Naive thymus-derived CD4-positive, alpha-beta T cell (primary cell): ENCODE measurements at regions not wholly inside any gene's neighbourhood (a gene's known extent, or its start where the extent isn't known, plus 50 kb on each side); places are given as distances from the start of the nearest gene placed in this dataset.
"Not testable (repeated sequence)": the region's sequence is repeated elsewhere in the genome, so short reads cannot be mapped to it uniquely, and the experiment has no call there.

ENCODE experiments used
- ATAC-seq: fragments of 150-1000 bp; cut with Tn5 transposase; 2 replicates; pipeline ENCODE4 v1.10.0; 2021; ENCODE audit warnings: mild to moderate bottlenecking, moderate library complexity
- CTCF ChIA-PET: fragments of 350-600 bp; sonication (Branson Sonifier 250); formaldehyde crosslinking; loops from one replicate; lab custom pipeline; 2021; ENCODE audit warnings: antibody characterized with exemption; lab: Charles Lee
- POLR2A ChIA-PET: fragments of 350-600 bp; sonication (Branson Sonifier 250); formaldehyde crosslinking; loops from one replicate; lab custom pipeline; 2021; ENCODE audit warnings: antibody characterized with exemption, inconsistent platforms; lab: Charles Lee
- DNase-seq, 9 donors: peaks; one replicate each; pipeline versions ENCODE4 v3.0.0 to v3.0.0-alpha.2; 2020 to 2022; ENCODE audit warnings: mixed read lengths in 1 of 9
- H3K27ac ChIP-seq: one replicate; pipeline ENCODE4 v1.7.0; 2013; ENCODE audit warnings: mild to moderate bottlenecking, low read depth, low read length, moderate library complexity
- H3K27me3 ChIP-seq, 2 donors: one replicate each; pipeline ENCODE4 v1.7.0; 2013; ENCODE audit warnings: low read length in 2 of 2, mild to moderate bottlenecking in 2 of 2, moderate library complexity in 2 of 2; ENCODE audit not compliant: control insufficient read depth in 2 of 2, insufficient read depth in 2 of 2
- H3K36me3 ChIP-seq, 3 experiments: 1 replicate in 2 of 3; 2 replicates in 1 of 3; pipeline ENCODE4 v1.7.0; 2013; ENCODE audit warnings: low read length in 3 of 3, mild to moderate bottlenecking in 3 of 3, moderate library complexity in 1 of 3; ENCODE audit not compliant: insufficient read depth in 3 of 3, control insufficient read depth in 2 of 3
- H3K4me1 ChIP-seq, 2 donors: one replicate each; pipeline ENCODE4 v1.7.0; 2013; ENCODE audit warnings: low read length in 2 of 2, mild to moderate bottlenecking in 2 of 2, moderate library complexity in 1 of 2; ENCODE audit not compliant: control insufficient read depth in 2 of 2, insufficient read depth in 2 of 2
- H3K4me3 ChIP-seq: 2 replicates; pipeline ENCODE4 v1.7.0; 2013; ENCODE audit warnings: mild to moderate bottlenecking, low read length
- H3K9me3 ChIP-seq, 3 experiments: 1 replicate in 2 of 3; 2 replicates in 1 of 3; pipeline ENCODE4 v1.7.0; 2013; ENCODE audit warnings: low read length in 3 of 3; ENCODE audit not compliant: control insufficient read depth in 2 of 3
- H3K27ac Mint-ChIP-seq, 9 donors: one replicate each; pipeline ENCODE4 v1.8.0; 2020 to 2022; ENCODE audit warnings: mixed read lengths in 9 of 9, mild to moderate bottlenecking in 8 of 9, moderate library complexity in 5 of 9, inconsistent platforms in 2 of 9
- H3K27me3 Mint-ChIP-seq, 5 donors: one replicate each; pipeline ENCODE4 v1.8.0; 2021 to 2022; ENCODE audit warnings: mixed read lengths in 5 of 5, mild to moderate bottlenecking in 1 of 5
- H3K36me3 Mint-ChIP-seq, 5 donors: one replicate each; pipeline ENCODE4 v1.8.0; 2020 to 2022; ENCODE audit warnings: mixed read lengths in 5 of 5, mild to moderate bottlenecking in 3 of 5, inconsistent platforms in 1 of 5
- H3K4me1 Mint-ChIP-seq, 7 donors: one replicate each; pipeline ENCODE4 v1.8.0; 2020 to 2022; ENCODE audit warnings: mixed read lengths in 7 of 7, mild to moderate bottlenecking in 3 of 7, inconsistent platforms in 1 of 7
- H3K4me3 Mint-ChIP-seq, 10 donors: one replicate each; pipeline ENCODE4 v1.8.0; 2020 to 2022; ENCODE audit warnings: mild to moderate bottlenecking in 10 of 10, mixed read lengths in 10 of 10, moderate library complexity in 6 of 10, inconsistent platforms in 2 of 10
- H3K9me3 Mint-ChIP-seq, 11 donors: one replicate each; pipeline ENCODE4 v1.8.0; 2020 to 2022; ENCODE audit warnings: mixed read lengths in 11 of 11, mild to moderate bottlenecking in 4 of 11, inconsistent platforms in 1 of 11, moderate library complexity in 1 of 11
- intact Hi-C, 2 donors: fragments of 100-400 bp; cut with micrococcal nuclease; formaldehyde crosslinking; loops; one replicate each; pipeline ENCODE4 v1.15.1; 2023

DNA sequence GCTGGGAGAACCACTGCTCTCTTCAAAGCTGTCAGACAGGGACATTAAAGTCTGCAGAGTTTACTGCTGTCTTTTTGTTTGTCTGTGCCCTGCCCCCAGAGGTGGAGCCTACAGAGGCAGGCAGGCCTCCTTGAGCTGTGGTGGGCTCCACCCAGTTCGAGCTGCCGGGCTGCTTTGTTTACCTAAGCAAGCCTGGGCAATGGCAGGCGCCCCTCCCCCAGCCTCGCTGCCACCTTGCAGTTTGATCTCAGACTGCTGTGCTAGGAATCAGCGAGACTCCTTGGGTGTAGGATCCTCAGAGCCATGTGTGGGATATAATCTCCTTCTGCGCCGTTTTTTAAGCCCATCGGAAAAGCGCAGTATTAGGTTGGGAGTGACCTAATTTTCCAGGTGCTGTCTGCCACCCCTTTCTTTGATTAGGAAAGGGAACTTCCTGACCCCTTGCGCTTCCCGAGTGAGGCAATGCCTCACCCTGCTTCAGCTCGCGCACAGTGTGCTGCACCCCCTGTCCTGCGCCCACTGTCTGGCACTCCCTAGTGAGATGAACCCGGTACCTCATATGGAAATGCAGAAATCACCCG is 298.3 kb upstream of the MIS18BP1 start:
- H3K9me3 ChIP-seq, ATAC-seq, H3K4me1 ChIP-seq, intact Hi-C loops, H3K4me3 Mint-ChIP-seq, H3K4me1 Mint-ChIP-seq, H3K36me3 ChIP-seq, POLR2A ChIA-PET, H3K27me3 Mint-ChIP-seq, H3K36me3 Mint-ChIP-seq, H3K27me3 ChIP-seq, DNase-seq, CTCF ChIA-PET, H3K4me3 ChIP-seq, H3K27ac ChIP-seq, H3K27ac Mint-ChIP-seq: not testable (repeated sequence)
- H3K9me3 Mint-ChIP-seq, result peaks cover 5 to 19% (median 10%) of the 10 kb centered on the region in 11 donors

- Histone ChIP-seq H3K4me1 (no peaks in the 10 kb centered on the region), H3K4me3 (no peak overlapping the region), H3K9me3 (peaks cover 0 to 4% (median 0%) of the 10 kb centered on the region in 3 experiments), H3K27ac (no peak overlapping the region), H3K27me3 (no peaks in the 10 kb centered on the region), H3K36me3 (no peaks in the 10 kb centered on the region)
- POLR2A ChIA-PET, result no interaction called here
- DNase-seq (no peak), ATAC-seq (no peak)
- CTCF ChIA-PET, result no interaction called here
- peaks cover 4 to 55% (median 18%) of the 10 kb centered on the region in 11 donors for H3K9me3 Mint-ChIP-seq
- peaks cover 0 to 5% (median 0%) of the 10 kb centered on the region in 5 donors for H3K36me3 Mint-ChIP-seq
- H3K27me3 Mint-ChIP-seq, result no peaks in the 10 kb centered on the region
- intact Hi-C loops, result no loop called here
- no peak overlapping the region for H3K27ac Mint-ChIP-seq
- H3K4me3 Mint-ChIP-seq, result no peak overlapping the region
- no peaks in the 10 kb centered on the region for H3K4me1 Mint-ChIP-seq
Measured at GRCh38 chr14:45531022-45531421, 278.0 kb upstream of the MIS18BP1 start.

- no peak for ATAC-seq
- no peak for DNase-seq
- peaks cover 2 to 45% (median 6%) of the 10 kb centered on the region in 11 donors for H3K9me3 Mint-ChIP-seq
- Histone ChIP-seq H3K36me3 (no peaks in the 10 kb centered on the region), H3K4me3 (no peak overlapping the region), H3K4me1 (no peaks in the 10 kb centered on the region), H3K27ac (no peak overlapping the region), H3K9me3 (no peaks in the 10 kb centered on the region), H3K27me3 (no peaks in the 10 kb centered on the region)
- peak overlapping the region in 1 of 9 donors; percentile 28 for H3K27ac Mint-ChIP-seq
- no peak overlapping the region for H3K4me3 Mint-ChIP-seq
- no peaks in the 10 kb centered on the region for H3K4me1 Mint-ChIP-seq
- H3K36me3 Mint-ChIP-seq, result no peaks in the 10 kb centered on the region
- ChIA-PET POLR2A (no interaction called here), CTCF (no interaction called here)
- no peaks in the 10 kb centered on the region for H3K27me3 Mint-ChIP-seq
- intact Hi-C loops, result loop anchor here in 1 of 2 donors (1.0 kb wide), 1 partner anchor 101 kb away; no protein-coding TSS in a partner anchor
Measured at GRCh38 chr14:45526715-45527549, 273.9 kb upstream of the MIS18BP1 start.

DNA sequence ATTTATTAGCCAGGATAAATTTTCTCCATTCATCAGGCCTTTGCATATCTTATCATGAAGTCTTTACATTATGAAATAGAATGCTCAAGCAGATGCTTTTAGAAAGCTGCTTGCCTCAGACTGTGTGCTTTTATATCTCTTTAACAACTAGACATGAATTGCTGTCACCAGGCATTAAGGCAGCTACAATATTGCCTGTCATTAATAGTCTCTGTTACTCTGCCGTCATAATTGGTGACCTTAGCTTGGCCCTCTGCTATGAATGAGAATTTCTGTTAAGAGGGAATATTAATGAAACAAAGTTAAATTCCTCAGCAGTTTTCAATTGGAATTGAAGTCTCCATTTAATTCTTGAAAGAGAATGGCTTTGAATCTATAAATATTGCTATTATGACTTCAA is 266.8 kb upstream of the MIS18BP1 start:
- POLR2A ChIA-PET, result no interaction called here
- Histone ChIP-seq H3K9me3 (no peaks in the 10 kb centered on the region), H3K4me3 (no peak overlapping the region), H3K4me1 (no peaks in the 10 kb centered on the region), H3K36me3 (no peaks in the 10 kb centered on the region), H3K27me3 (no peaks in the 10 kb centered on the region), H3K27ac (no peak overlapping the region)
- H3K9me3 Mint-ChIP-seq, result peaks cover 0 to 36% (median 4%) of the 10 kb centered on the region in 11 donors
- intact Hi-C loops, result no loop called here
- H3K36me3 Mint-ChIP-seq, result no peaks in the 10 kb centered on the region
- no peaks in the 10 kb centered on the region for H3K27me3 Mint-ChIP-seq
- H3K4me1 Mint-ChIP-seq, result no peaks in the 10 kb centered on the region
- ATAC-seq, result no peak
- H3K27ac Mint-ChIP-seq, result no peak overlapping the region
- CTCF ChIA-PET, result no interaction called here
- no peak overlapping the region for H3K4me3 Mint-ChIP-seq
- no peak for DNase-seq

DNA sequence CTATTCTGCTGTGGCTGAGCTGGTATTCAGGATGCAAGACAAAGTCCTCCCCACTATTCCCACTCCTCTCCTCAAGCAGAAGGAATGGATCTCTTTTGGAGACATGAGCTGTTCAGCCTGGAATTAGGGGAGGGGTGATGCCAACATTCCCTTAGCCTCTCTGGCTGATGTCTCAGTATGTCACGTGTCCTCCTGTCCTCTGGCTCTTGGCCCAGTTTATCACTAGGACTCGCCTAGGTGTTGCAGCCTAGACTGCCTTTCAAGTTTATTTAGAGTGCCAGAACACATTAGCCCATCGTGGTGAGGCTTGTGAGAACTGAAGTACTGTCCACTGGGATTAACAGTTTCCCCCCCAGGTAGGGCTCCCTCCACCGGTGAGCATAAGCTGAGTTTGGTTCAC is 239.9 kb upstream of the MIS18BP1 start:
- H3K27ac ChIP-seq, result no peak overlapping the region
- no peak overlapping the region for H3K4me3 ChIP-seq
- no peaks in the 10 kb centered on the region for H3K36me3 ChIP-seq
- no peak overlapping the region for H3K27ac Mint-ChIP-seq
- intact Hi-C loops, result no loop called here
- H3K9me3 ChIP-seq, result no peaks in the 10 kb centered on the region
- no peaks in the 10 kb centered on the region for H3K27me3 ChIP-seq
- no peaks in the 10 kb centered on the region for H3K4me1 ChIP-seq
- H3K9me3 Mint-ChIP-seq, result peaks cover 0 to 19% (median 7%) of the 10 kb centered on the region in 11 donors
- no peak for DNase-seq
- H3K4me3 Mint-ChIP-seq, result no peak overlapping the region
- no peaks in the 10 kb centered on the region for H3K4me1 Mint-ChIP-seq
- no peaks in the 10 kb centered on the region for H3K36me3 Mint-ChIP-seq
- ATAC-seq, result no peak
- CTCF ChIA-PET, result no interaction called here
- H3K27me3 Mint-ChIP-seq, result no peaks in the 10 kb centered on the region
- POLR2A ChIA-PET, result no interaction called here

- intact Hi-C loops, result no loop called here
- CTCF ChIA-PET, result no interaction called here
- no peak for ATAC-seq
Measured at GRCh38 chr14:45491914-45492313, 238.9 kb upstream of the MIS18BP1 start.

DNA sequence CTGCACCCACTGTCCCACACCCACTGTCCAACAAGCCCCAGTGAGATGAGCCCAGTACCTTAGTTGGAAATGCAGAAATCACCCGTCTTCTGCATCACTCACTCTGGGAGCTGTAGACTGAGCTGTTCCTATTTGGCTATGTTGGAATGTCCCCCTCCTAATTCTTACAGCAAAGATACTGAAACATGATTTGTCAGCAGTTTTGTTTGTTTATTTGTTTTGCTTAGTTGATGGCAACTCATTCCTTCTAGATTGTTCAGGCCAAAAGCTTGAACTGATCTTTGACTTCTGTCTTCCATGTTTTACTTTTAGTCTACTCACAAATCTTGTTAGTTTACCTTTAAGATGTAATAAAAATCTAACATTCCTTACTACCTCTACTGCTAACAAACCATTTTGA is 233.6 kb upstream of the MIS18BP1 start:
- H3K27ac Mint-ChIP-seq, result no peak overlapping the region
- peak overlapping the region in 1 of 10 donors; percentile 25 for H3K4me3 Mint-ChIP-seq
- intact Hi-C loops, result no loop called here
- H3K9me3 Mint-ChIP-seq, result peaks cover 6 to 47% (median 22%) of the 10 kb centered on the region in 11 donors
- ChIA-PET CTCF (no interaction called here), POLR2A (no interaction called here)
- H3K27ac ChIP-seq, result no peak overlapping the region
- no peak overlapping the region for H3K4me3 ChIP-seq
- no peaks in the 10 kb centered on the region for H3K4me1 ChIP-seq
- no peaks in the 10 kb centered on the region for H3K36me3 ChIP-seq
- H3K9me3 ChIP-seq, result no peaks in the 10 kb centered on the region
- ATAC-seq, result no peak
- DNase-seq, result no peak
- no peaks in the 10 kb centered on the region for H3K27me3 Mint-ChIP-seq
- no peaks in the 10 kb centered on the region for H3K36me3 Mint-ChIP-seq
- H3K4me1 Mint-ChIP-seq, result no peaks in the 10 kb centered on the region
- H3K27me3 ChIP-seq, result no peaks in the 10 kb centered on the region

More at GRCh38 chr14:45491914-45492313, 238.9 kb upstream of the MIS18BP1 start:
- Mint-ChIP-seq H3K27ac (no peak overlapping the region), H3K4me1 (no peaks in the 10 kb centered on the region), H3K27me3 (no peaks in the 10 kb centered on the region), H3K4me3 (no peak overlapping the region), H3K36me3 (no peaks in the 10 kb centered on the region), H3K9me3 (peaks cover 0 to 21% (median 8%) of the 10 kb centered on the region in 11 donors)
- Histone ChIP-seq H3K4me3 (no peak overlapping the region), H3K36me3 (no peaks in the 10 kb centered on the region), H3K27me3 (no peaks in the 10 kb centered on the region), H3K27ac (no peak overlapping the region), H3K9me3 (no peaks in the 10 kb centered on the region), H3K4me1 (no peaks in the 10 kb centered on the region)
- POLR2A ChIA-PET, result no interaction called here
- DNase-seq, result no peak
